Keratinocyte (primary cell): ENCODE measurements at regions not wholly inside any gene's neighbourhood (a gene's known extent, or its start where the extent isn't known, plus 50 kb on each side); places are given as distances from the start of the nearest gene placed in this dataset.

Source experiments
- DNase-seq: peaks from one replicate; pipeline ENCODE4 v3.0.0-alpha.2; 2011; ENCODE audit warnings: low read depth, missing footprints, low spot score
- FAIRE-seq: peaks from 2 replicates; lab custom pipeline; 2011; peaks lifted over from hg19 to GRCh38; lab: Jason Lieb, UNC
- H2AFZ ChIP-seq: 2 replicates; pipeline ENCODE4 v1.6.0; 2012; ENCODE audit warnings: low read length, control low read depth, inconsistent platforms; ENCODE audit not compliant: control insufficient read depth
- H3K27ac ChIP-seq: 2 replicates; pipeline ENCODE4 v1.5.1; 2011; ENCODE audit warnings: low read length; ENCODE audit not compliant: control insufficient read depth, insufficient read depth
- H3K27me3 ChIP-seq: 3 replicates; pipeline ENCODE4 v1.6.0; 2011; ENCODE audit warnings: low read length; ENCODE audit not compliant: control insufficient read depth, insufficient read depth; ENCODE audit errors: extremely low read depth
- H3K36me3 ChIP-seq, 2 experiments: 2 replicates in 1 of 2; 3 replicates in 1 of 2; pipeline ENCODE4 v1.5.1; 2011; ENCODE audit warnings: low read length in 2 of 2, mild to moderate bottlenecking in 1 of 2; ENCODE audit not compliant: control insufficient read depth in 2 of 2, insufficient read depth in 2 of 2; ENCODE audit errors: extremely low read depth in 1 of 2
- H3K4me1 ChIP-seq: 3 replicates; pipeline ENCODE4 v1.5.1; 2011; ENCODE audit warnings: low read length; ENCODE audit not compliant: control insufficient read depth, insufficient read depth; ENCODE audit errors: extremely low read depth
- H3K4me2 ChIP-seq: 3 replicates; pipeline ENCODE4 v1.6.0; 2011; ENCODE audit warnings: low read depth, low read length; ENCODE audit not compliant: control insufficient read depth, insufficient read depth; ENCODE audit errors: extremely low read depth
- H3K4me3 ChIP-seq, 3 experiments: fragments of 200-600 bp in 1 of 3; sonication (generic) in 1 of 3; 2 replicates in 2 of 3; 3 replicates in 1 of 3; pipeline ENCODE4 v1.5.1; 2011 to 2016; ENCODE audit warnings: low read length in 3 of 3, mild to moderate bottlenecking in 3 of 3, control low read depth in 2 of 3, inconsistent platforms in 1 of 3, low read depth in 1 of 3, mixed read lengths in 1 of 3, mixed run types in 1 of 3, moderate library complexity in 1 of 3; ENCODE audit not compliant: control insufficient read depth in 2 of 3, insufficient read depth in 2 of 3; ENCODE audit errors: extremely low read depth in 1 of 3
- H3K79me2 ChIP-seq: 2 replicates; pipeline ENCODE4 v1.6.0; 2012; ENCODE audit warnings: low read length; ENCODE audit not compliant: control insufficient read depth, insufficient read depth
- H3K9ac ChIP-seq: 3 replicates; pipeline ENCODE4 v1.6.0; 2011; ENCODE audit warnings: low read length; ENCODE audit not compliant: control insufficient read depth, insufficient read depth; ENCODE audit errors: extremely low read depth
- H3K9me1 ChIP-seq: 3 replicates; pipeline ENCODE4 v1.6.0; 2011; ENCODE audit warnings: low read length; ENCODE audit not compliant: control insufficient read depth, insufficient read depth; ENCODE audit errors: extremely low read depth
- H3K9me3 ChIP-seq: 2 replicates; pipeline ENCODE4 v1.5.1; 2012; ENCODE audit warnings: low read depth, low read length; ENCODE audit not compliant: control insufficient read depth
- H4K20me1 ChIP-seq: 3 replicates; pipeline ENCODE4 v1.6.0; 2011; ENCODE audit warnings: low read length; ENCODE audit not compliant: control insufficient read depth, insufficient read depth; ENCODE audit errors: extremely low read depth
- EZH2 ChIP-seq: IDR thresholded peaks from one replicate; pipeline ENCODE4 v1.6.1; 2012; ENCODE audit warnings: inconsistent platforms, mild to moderate bottlenecking, low read length, moderate library complexity
- dilution Hi-C: fragments of 300-500 bp; cut with MboI; formaldehyde crosslinking; loops from one replicate; pipeline ENCODE4 v1.7.0; 2020; ENCODE audit warnings: low sequenced_read_pairs; ENCODE audit not compliant: extremely low pct_ligation_motif_present
- TF ChIP-seq, protein P1 (sequence below), 3 experiments: IDR thresholded peaks in 1 of 3; conservative IDR thresholded peaks in 1 of 3; optimal IDR thresholded peaks in 1 of 3; 2 replicates in 2 of 3; 3 replicates in 1 of 3; pipeline versions ENCODE3 to v1.5.1; 2011; ENCODE audit warnings: low read length in 3 of 3, mild to moderate bottlenecking in 3 of 3, moderate library complexity in 2 of 3, control low read depth in 1 of 3, inconsistent platforms in 1 of 3; ENCODE audit not compliant: insufficient read depth in 2 of 3; ENCODE audit errors: extremely low read depth in 1 of 3

DNA sequence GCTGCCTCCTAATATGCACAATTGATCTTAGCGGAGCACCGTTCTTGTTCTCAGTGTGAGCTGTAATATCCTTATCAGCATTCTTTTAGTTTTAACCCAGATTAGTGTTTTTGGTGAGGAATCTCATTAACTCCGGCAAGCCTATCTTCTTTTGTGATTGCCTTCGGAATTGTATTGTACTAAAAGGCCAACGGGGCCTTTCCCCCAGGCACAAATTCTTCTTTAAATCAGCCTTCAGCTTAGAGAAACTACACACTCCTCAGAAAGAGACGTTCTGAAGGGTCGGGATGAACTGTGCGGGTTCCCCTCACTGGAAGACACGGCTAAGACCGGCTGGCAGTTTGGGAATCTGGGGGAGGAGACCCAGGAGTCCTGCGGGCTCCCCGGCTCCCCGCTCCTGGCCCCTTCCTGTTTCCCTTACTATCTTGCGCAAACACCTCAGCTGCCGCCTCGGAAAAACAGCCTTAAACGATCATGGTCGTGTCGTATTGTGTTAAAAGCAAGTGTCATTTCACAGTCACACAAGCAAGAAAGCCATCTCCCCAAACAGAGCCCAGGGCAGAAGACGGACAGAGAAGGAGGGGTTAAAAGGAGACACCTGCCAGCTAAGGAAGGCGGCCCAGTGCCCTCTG is 353.1 kb upstream of the IRX2 start:
- TF ChIP-seq, protein P1, sequence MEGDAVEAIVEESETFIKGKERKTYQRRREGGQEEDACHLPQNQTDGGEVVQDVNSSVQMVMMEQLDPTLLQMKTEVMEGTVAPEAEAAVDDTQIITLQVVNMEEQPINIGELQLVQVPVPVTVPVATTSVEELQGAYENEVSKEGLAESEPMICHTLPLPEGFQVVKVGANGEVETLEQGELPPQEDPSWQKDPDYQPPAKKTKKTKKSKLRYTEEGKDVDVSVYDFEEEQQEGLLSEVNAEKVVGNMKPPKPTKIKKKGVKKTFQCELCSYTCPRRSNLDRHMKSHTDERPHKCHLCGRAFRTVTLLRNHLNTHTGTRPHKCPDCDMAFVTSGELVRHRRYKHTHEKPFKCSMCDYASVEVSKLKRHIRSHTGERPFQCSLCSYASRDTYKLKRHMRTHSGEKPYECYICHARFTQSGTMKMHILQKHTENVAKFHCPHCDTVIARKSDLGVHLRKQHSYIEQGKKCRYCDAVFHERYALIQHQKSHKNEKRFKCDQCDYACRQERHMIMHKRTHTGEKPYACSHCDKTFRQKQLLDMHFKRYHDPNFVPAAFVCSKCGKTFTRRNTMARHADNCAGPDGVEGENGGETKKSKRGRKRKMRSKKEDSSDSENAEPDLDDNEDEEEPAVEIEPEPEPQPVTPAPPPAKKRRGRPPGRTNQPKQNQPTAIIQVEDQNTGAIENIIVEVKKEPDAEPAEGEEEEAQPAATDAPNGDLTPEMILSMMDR (optimal IDR thresholded peaks at IDR 0.05 in 1 of 3, IDR thresholded peaks at IDR 0.05 in 1 of 3, conservative IDR thresholded peaks at IDR 0.05 in 1 of 3; ENCODE audit: extremely low read depth in 1 of 3, insufficient read depth in 2 of 3, low read length in 3 of 3): no peak
- TF ChIP-seq EZH2: no peak
- no peaks in the 10 kb centered on the region for H3K9me1 ChIP-seq
- peaks cover 4% of the 10 kb centered on the region for H3K9me3 ChIP-seq
- no peak overlapping the region for H3K27ac ChIP-seq
- H3K36me3 ChIP-seq: no peaks in the 10 kb centered on the region
- H3K4me3 ChIP-seq: no peak overlapping the region
- dilution Hi-C loops: no loop called here
- no peak for FAIRE-seq
- H3K9ac ChIP-seq: no peak overlapping the region
- no peak overlapping the region for H2AFZ ChIP-seq
- no peaks in the 10 kb centered on the region for H3K79me2 ChIP-seq
- DNase-seq: no peak
- H3K27me3 ChIP-seq: no peaks in the 10 kb centered on the region
- no peaks in the 10 kb centered on the region for H4K20me1 ChIP-seq
- H3K4me1 ChIP-seq: no peaks in the 10 kb centered on the region
- no peak overlapping the region for H3K4me2 ChIP-seq

DNA sequence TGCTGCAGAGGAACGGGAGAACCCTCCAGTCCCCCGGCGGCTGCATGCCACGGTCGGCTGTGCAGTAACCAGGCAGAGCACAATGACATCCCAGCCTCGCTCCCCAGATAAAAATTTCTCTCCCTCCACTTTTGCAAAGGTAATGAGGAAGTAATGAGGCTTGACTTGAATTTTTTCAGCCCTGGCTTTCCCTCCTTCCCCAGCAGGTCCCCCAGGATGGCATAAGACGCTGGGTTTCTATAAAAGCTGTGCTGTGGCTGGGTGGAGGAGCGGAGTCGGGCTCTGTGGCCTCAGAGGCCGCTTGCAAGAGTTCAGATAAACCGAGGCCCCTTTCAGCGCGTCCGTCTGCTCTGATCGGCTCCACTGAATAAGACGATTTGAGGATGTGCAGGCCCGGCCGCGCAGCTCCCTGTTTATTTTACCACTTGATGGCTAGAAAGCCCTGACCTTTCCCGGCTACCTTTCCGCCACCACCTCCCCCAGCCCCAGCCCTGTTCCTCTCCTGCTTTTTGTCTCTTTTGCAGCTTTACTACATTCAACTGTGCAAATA is 351.9 kb upstream of the IRX2 start:
- no peaks in the 10 kb centered on the region for H3K79me2 ChIP-seq
- H3K9ac ChIP-seq: no peak overlapping the region
- no peak for DNase-seq
- TF ChIP-seq, protein P1 (optimal IDR thresholded peaks at IDR 0.05 in 1 of 3, IDR thresholded peaks at IDR 0.05 in 1 of 3, conservative IDR thresholded peaks at IDR 0.05 in 1 of 3; ENCODE audit: extremely low read depth in 1 of 3, insufficient read depth in 2 of 3, low read length in 3 of 3): no peak
- no peak for TF ChIP-seq EZH2
- no peaks in the 10 kb centered on the region for H3K36me3 ChIP-seq
- H2AFZ ChIP-seq: no peak overlapping the region
- peaks cover 2% of the 10 kb centered on the region for H3K9me3 ChIP-seq
- H4K20me1 ChIP-seq: no peaks in the 10 kb centered on the region
- no peak for FAIRE-seq
- no peaks in the 10 kb centered on the region for H3K9me1 ChIP-seq
- no peak overlapping the region for H3K4me2 ChIP-seq
- no peaks in the 10 kb centered on the region for H3K4me1 ChIP-seq
- H3K4me3 ChIP-seq: no peak overlapping the region
- dilution Hi-C loops: no loop called here
- H3K27me3 ChIP-seq: no peaks in the 10 kb centered on the region
- no peak overlapping the region for H3K27ac ChIP-seq
